GM10248 (cell line): ENCODE measurements at regions not wholly inside any gene's neighbourhood (a gene's known extent, or its start where the extent isn't known, plus 50 kb on each side); places are given as distances from the start of the nearest gene placed in this dataset.

ENCODE experiments used
- CTCF ChIA-PET: fragments of 300-600 bp; sonication (Branson Sonifier 250); formaldehyde crosslinking; extraction: SDS; loops from one replicate; lab custom pipeline; 2021; ENCODE audit warnings: antibody characterized with exemption; lab: Yijun Ruan, JAX
- POLR2A ChIA-PET: fragments of 350-650 bp; sonication (Branson Sonifier 250); formaldehyde crosslinking; extraction: SDS; loops from one replicate; lab custom pipeline; 2020; ENCODE audit warnings: antibody characterized with exemption; lab: Yijun Ruan, JAX
- DNase-seq: peaks from one replicate; pipeline ENCODE4 v3.0.0; 2012; ENCODE audit errors: extremely low spot score
- TF ChIP-seq, protein P1 (sequence below): IDR thresholded peaks from 2 replicates; pipeline ENCODE4 v1.5.1; 2012; ENCODE audit warnings: mild to moderate bottlenecking, low read depth; ENCODE audit errors: extremely low read depth, missing control alignments, control extremely low read depth

DNA sequence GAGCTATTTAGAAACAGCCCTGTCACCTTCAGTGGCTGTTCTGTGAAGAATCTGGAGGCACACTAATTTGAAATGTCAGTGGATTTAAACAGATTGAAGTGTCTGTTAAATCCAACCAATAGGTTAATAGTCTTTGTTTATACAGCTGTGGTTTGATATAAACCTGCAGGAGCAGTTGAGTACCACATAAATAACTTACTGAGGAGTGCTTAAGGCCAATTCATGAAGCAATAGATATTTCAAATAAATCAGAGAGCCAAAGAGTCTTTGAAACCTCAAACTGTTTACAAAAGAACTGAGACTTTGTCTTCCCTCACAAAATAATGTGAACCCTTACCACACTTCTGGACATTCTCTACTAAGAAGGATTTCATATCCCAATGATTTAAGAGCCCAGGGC lies 111.9 kb downstream of the FEM1C start:
- TF ChIP-seq, protein P1, sequence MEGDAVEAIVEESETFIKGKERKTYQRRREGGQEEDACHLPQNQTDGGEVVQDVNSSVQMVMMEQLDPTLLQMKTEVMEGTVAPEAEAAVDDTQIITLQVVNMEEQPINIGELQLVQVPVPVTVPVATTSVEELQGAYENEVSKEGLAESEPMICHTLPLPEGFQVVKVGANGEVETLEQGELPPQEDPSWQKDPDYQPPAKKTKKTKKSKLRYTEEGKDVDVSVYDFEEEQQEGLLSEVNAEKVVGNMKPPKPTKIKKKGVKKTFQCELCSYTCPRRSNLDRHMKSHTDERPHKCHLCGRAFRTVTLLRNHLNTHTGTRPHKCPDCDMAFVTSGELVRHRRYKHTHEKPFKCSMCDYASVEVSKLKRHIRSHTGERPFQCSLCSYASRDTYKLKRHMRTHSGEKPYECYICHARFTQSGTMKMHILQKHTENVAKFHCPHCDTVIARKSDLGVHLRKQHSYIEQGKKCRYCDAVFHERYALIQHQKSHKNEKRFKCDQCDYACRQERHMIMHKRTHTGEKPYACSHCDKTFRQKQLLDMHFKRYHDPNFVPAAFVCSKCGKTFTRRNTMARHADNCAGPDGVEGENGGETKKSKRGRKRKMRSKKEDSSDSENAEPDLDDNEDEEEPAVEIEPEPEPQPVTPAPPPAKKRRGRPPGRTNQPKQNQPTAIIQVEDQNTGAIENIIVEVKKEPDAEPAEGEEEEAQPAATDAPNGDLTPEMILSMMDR, result no peak
- POLR2A ChIA-PET, result no interaction called here
- no peak for DNase-seq
- CTCF ChIA-PET, result interaction anchor here (0.9 to 2.2 kb wide), 3 partner anchors 9 to 12 kb away, joined by 4 to 8 read pairs (median 7); no protein-coding TSS in a partner anchor

DNA sequence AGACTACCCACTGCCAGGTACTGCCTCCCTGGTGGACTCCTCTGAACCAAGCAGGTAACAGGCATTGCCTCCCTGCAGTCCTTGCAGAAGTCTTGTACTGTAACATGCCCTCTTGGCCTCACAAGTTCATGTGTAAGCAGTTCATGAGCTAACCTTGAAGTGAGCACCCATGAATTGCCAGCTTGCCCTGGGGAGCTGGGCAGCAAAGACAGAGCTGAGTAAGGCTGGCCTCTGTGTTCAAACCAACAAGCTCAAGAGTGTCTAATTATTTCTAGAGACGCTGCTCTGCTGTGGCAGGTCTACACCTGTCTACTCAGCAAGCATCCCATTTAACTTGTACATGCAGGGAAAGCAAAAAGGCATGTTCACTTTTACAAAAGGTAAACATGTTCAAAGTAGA lies 113.5 kb downstream of the FEM1C start:
- TF ChIP-seq, protein P1, result no peak
- CTCF ChIA-PET, result interaction anchor here (0.9 to 2.2 kb wide), 10 partner anchors 8 to 143 kb away, joined by 3 to 8 read pairs (median 3); no protein-coding TSS in a partner anchor
- POLR2A ChIA-PET, result no interaction called here
- DNase-seq, result no peak

DNA sequence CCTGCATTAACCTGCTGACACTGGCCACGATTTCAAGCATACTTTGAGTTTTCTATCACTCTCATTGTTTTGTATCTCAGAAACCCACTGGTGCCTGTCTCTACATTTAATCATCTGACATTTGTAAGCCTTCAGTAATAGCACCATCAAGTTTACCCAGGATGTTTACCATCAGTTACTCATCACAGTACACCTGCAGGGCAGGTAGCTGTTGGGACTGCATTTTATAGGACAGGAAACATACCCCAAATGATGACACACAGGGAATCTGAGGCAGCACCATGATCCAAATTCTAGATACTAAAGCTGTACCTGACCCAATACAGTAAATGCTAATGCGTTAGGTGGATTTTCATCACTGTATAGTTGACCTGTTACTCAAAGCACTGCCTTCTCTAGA lies 114.2 kb downstream of the FEM1C start:
- DNase-seq, result no peak
- ChIA-PET POLR2A (no interaction called here), CTCF (interaction anchor here (0.9 to 2.2 kb wide), 6 partner anchors 10 to 144 kb away, joined by 3 to 8 read pairs (median 4); no protein-coding TSS in a partner anchor)
- TF ChIP-seq, protein P1, result no peak

DNA sequence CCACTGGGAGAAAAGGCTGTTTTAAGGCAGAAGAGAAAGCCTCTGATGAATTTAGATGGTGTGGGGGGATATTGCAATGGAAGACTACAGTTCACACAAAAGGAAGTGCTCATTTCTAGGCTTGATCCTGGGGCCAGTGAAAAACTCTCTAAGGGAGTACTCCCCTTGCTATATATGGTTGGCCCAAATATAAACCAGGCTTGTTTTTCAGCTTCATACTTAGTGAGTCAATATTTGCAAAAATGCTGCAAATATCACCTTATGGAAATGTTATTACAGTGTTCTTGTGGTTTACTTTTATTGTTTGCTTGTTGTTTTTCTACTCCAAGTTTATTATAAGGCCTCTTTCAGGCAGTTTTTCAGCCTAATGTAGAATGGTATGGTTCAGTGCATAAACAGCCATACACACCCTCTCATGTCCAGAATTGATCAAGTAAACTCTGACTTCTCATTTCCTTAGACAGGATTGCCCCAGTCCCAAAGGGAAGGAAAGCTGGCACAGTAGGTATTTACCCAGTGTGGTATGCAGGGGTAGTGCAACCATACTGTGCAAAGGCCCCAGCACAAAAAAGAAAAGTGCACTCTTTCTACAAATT lies 115.1 kb downstream of the FEM1C start:
- ChIA-PET POLR2A (interaction anchor here (0.6 kb wide), 1 partner anchor 83 kb away, joined by 3 read pairs; no protein-coding TSS in a partner anchor), CTCF (interaction anchor here (0.9 to 1.5 kb wide), 3 partner anchors 11 to 96 kb away, joined by 3 to 4 read pairs (median 3); no protein-coding TSS in a partner anchor)
- no peak for DNase-seq
- TF ChIP-seq, protein P1, result no peak

DNA sequence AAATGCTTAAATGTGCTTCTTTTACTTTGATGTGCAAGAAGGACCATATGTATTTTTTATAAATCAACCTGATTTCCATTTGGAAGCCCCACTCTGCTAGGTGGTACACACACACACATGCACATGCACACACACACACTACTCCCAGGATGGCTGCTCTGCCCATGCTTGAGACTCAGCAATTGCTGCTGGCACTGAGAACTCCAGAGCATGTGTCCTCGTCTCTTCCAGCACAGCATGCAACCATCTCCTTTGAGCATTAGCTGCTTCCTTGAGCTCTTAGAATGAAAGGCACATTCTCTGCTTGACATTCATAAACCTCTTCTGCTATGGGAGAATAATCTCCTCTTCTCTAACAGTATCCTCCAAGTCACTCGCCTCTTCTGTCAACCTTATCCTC lies 115.9 kb downstream of the FEM1C start:
- no peak for DNase-seq
- ChIA-PET POLR2A (no interaction called here), CTCF (interaction anchor here (1.0 to 1.5 kb wide), 2 partner anchors 12 to 97 kb away, joined by 3 to 4 read pairs; no protein-coding TSS in a partner anchor)
- TF ChIP-seq, protein P1, result no peak

DNA sequence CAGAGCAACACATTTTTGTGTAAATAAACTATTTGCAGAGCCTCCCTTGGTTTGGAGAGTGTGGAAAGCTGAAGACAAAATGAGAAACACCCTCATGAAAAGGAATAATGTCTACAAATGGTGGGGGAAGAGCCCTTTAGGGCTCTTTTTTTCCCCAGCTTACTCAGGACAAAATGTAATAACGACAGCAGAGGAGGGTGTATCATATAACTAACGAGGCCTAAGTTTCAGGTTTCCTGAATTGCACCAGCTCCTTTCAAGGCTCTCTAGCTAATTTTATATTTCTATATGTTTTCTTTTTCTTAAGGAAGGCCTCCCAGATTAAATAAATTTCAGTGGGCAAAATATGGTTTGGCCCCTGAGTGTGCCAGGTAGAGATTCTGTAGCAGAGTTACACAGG lies 116.3 kb downstream of the FEM1C start:
- ChIA-PET CTCF (no interaction called here), POLR2A (no interaction called here)
- TF ChIP-seq, protein P1, result no peak
- no peak for DNase-seq
